ENCODE measurements at regions not wholly inside any gene's neighbourhood (a gene's known extent, or its start where the extent isn't known, plus 50 kb on each side); places are given as distances from the start of the nearest gene placed in this dataset.

DNA sequence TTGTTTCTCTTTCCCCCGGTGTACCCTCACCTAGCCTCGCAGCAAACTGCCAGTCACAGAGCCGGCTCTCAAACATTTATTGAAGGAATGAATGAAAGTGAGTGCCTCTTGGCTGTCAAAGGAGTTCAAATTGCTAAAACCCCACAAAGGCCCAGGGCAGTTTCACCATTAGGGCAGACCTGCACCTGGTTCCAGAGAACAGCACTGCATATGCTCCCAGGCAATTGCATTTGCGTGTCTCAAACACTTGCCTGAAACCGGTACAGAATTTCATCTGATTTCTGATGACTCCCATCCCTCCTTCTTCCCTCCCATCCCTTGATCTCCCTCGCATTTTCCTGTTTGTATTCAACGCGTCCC, 165.6 kb upstream of the ZNF462 start:
- TF ChIP-seq POLR2A (IDR thresholded peaks at IDR 0.05), result no peak
- TF ChIP-seq, protein P1, sequence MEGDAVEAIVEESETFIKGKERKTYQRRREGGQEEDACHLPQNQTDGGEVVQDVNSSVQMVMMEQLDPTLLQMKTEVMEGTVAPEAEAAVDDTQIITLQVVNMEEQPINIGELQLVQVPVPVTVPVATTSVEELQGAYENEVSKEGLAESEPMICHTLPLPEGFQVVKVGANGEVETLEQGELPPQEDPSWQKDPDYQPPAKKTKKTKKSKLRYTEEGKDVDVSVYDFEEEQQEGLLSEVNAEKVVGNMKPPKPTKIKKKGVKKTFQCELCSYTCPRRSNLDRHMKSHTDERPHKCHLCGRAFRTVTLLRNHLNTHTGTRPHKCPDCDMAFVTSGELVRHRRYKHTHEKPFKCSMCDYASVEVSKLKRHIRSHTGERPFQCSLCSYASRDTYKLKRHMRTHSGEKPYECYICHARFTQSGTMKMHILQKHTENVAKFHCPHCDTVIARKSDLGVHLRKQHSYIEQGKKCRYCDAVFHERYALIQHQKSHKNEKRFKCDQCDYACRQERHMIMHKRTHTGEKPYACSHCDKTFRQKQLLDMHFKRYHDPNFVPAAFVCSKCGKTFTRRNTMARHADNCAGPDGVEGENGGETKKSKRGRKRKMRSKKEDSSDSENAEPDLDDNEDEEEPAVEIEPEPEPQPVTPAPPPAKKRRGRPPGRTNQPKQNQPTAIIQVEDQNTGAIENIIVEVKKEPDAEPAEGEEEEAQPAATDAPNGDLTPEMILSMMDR (IDR thresholded peaks at IDR 0.05), result no peak
- TF ChIP-seq EP300 (IDR thresholded peaks at IDR 0.05), result no peak
